Stimulated activated naive CD4-positive, alpha-beta T cell (primary cell): ENCODE measurements at regions not wholly inside any gene's neighbourhood (a gene's known extent, or its start where the extent isn't known, plus 50 kb on each side); places are given as distances from the start of the nearest gene placed in this dataset.
"Not testable (repeated sequence)": the region's sequence is repeated elsewhere in the genome, so short reads cannot be mapped to it uniquely, and the experiment has no call there.

Experiments used
- DNase-seq, 6 experiments: peaks; one replicate each; lab custom pipeline; 2025; lab: John Stamatoyannopoulos, UW

GRCh38 chr3:59192473-59192872 is 142.6 kb upstream of the CFAP20DC start:
- no peak for DNase-seq

- no peak for DNase-seq
Measured at GRCh38 chr3:59191651-59192050, 141.8 kb upstream of the CFAP20DC start.

- no peak for DNase-seq
Measured at GRCh38 chr3:59189939-59190338, 140.1 kb upstream of the CFAP20DC start.

GRCh38 chr3:59189526-59189925 is 139.7 kb upstream of the CFAP20DC start:
- no peak for DNase-seq

GRCh38 chr3:59186725-59187124 is 136.9 kb upstream of the CFAP20DC start:
- no peak for DNase-seq

- no peak for DNase-seq
Measured at GRCh38 chr3:59185591-59186369, 136.0 kb upstream of the CFAP20DC start.

- no peak for DNase-seq
Measured at GRCh38 chr3:59180006-59180405, 130.2 kb upstream of the CFAP20DC start.

GRCh38 chr3:59178698-59179097 is 128.9 kb upstream of the CFAP20DC start:
- DNase-seq, result no peak

GRCh38 chr3:59171491-59171890 is 121.7 kb upstream of the CFAP20DC start:
- no peak for DNase-seq

- DNase-seq, result not testable (repeated sequence)
Measured at GRCh38 chr3:59170166-59170565, 120.3 kb upstream of the CFAP20DC start.

- DNase-seq, result no peak
Measured at GRCh38 chr3:59167756-59168155, 117.9 kb upstream of the CFAP20DC start.

GRCh38 chr3:59163953-59164352 is 114.1 kb upstream of the CFAP20DC start:
- no peak for DNase-seq

GRCh38 chr3:59161048-59161447 is 111.2 kb upstream of the CFAP20DC start:
- no peak for DNase-seq

GRCh38 chr3:59160133-59160746 is 110.4 kb upstream of the CFAP20DC start:
- no peak for DNase-seq

- DNase-seq, result no peak
Measured at GRCh38 chr3:59153648-59154047, 103.8 kb upstream of the CFAP20DC start.

- no peak for DNase-seq
Measured at GRCh38 chr3:59152943-59153342, 103.1 kb upstream of the CFAP20DC start.

GRCh38 chr3:59150039-59150438 is 100.2 kb upstream of the CFAP20DC start:
- DNase-seq, result no peak

GRCh38 chr3:59149166-59149565 is 99.3 kb upstream of the CFAP20DC start:
- DNase-seq, result no peak

- no peak for DNase-seq
Measured at GRCh38 chr3:59143447-59143846, 93.6 kb upstream of the CFAP20DC start.

GRCh38 chr3:59142556-59142955 is 92.7 kb upstream of the CFAP20DC start:
- no peak for DNase-seq

GRCh38 chr3:59138966-59139365 is 89.1 kb upstream of the CFAP20DC start:
- no peak for DNase-seq

- DNase-seq, result no peak
Measured at GRCh38 chr3:59137415-59137814, 87.6 kb upstream of the CFAP20DC start.

GRCh38 chr3:59136081-59136480 is 86.3 kb upstream of the CFAP20DC start:
- no peak for DNase-seq

- DNase-seq, result no peak
Measured at GRCh38 chr3:59135096-59135495, 85.3 kb upstream of the CFAP20DC start.
